Neural crest cell (in vitro differentiated cells): ENCODE measurements at regions not wholly inside any gene's neighbourhood (a gene's known extent, or its start where the extent isn't known, plus 50 kb on each side); places are given as distances from the start of the nearest gene placed in this dataset.

Source experiments
- DNase-seq: peaks from one replicate; pipeline ENCODE4 v3.0.0; 2021; ENCODE audit warnings: low read depth, mixed read lengths, low spot score
- H3K27ac Mint-ChIP-seq: one replicate; pipeline ENCODE4 v1.8.0; 2021; ENCODE audit warnings: mild to moderate bottlenecking, mixed read lengths; ENCODE audit not compliant: unreplicated experiment
- H3K27me3 Mint-ChIP-seq: 2 replicates; pipeline ENCODE4 v1.8.0; 2021; ENCODE audit warnings: low read depth, mild to moderate bottlenecking, mixed read lengths
- H3K36me3 Mint-ChIP-seq: 2 replicates; pipeline ENCODE4 v1.8.0; 2021; ENCODE audit warnings: low read depth, mild to moderate bottlenecking, mixed read lengths
- H3K4me1 Mint-ChIP-seq: 2 replicates; pipeline ENCODE4 v1.8.0; 2021; ENCODE audit warnings: mixed read lengths
- H3K4me3 Mint-ChIP-seq: one replicate; pipeline ENCODE4 v1.8.0; 2021; ENCODE audit warnings: mild to moderate bottlenecking, mixed read lengths
- H3K9me3 Mint-ChIP-seq: 2 replicates; pipeline ENCODE4 v1.8.0; 2021; ENCODE audit warnings: mixed read lengths
- TF ChIP-seq, protein P1 (sequence below): fragments of 200-600 bp; sonication (generic); conservative IDR thresholded peaks from 2 replicates; pipeline ENCODE4 v1.5.0; 2021; ENCODE audit warnings: antibody characterized with exemption, mild to moderate bottlenecking

DNA sequence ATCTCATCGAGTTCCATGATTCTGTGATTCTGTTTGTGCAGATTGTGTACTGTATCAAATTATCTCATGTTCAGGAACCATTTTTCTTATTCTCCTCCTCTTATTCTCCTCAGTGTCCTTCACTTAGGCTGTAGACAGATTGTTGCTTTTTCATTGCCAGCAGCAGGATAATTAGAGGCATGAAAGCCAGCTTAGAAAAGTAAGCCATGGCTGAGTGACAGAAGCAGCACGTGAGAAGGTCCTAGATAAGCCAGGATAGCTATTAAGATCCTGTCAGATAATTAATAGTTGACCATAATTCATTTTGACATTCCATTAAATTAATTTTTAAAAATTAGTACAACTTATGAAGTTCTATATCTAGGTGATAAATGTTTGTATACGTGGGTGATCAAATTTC is 60.8 kb upstream of the PRKACB start:
- Mint-ChIP-seq H3K4me3 (no peak overlapping the region), H3K27ac (no peak overlapping the region), H3K4me1 (peaks cover 13% of the 10 kb centered on the region), H3K27me3 (no peaks in the 10 kb centered on the region), H3K36me3 (peaks cover 7% of the 10 kb centered on the region), H3K9me3 (no peaks in the 10 kb centered on the region)
- DNase-seq: no peak
- TF ChIP-seq, protein P1, sequence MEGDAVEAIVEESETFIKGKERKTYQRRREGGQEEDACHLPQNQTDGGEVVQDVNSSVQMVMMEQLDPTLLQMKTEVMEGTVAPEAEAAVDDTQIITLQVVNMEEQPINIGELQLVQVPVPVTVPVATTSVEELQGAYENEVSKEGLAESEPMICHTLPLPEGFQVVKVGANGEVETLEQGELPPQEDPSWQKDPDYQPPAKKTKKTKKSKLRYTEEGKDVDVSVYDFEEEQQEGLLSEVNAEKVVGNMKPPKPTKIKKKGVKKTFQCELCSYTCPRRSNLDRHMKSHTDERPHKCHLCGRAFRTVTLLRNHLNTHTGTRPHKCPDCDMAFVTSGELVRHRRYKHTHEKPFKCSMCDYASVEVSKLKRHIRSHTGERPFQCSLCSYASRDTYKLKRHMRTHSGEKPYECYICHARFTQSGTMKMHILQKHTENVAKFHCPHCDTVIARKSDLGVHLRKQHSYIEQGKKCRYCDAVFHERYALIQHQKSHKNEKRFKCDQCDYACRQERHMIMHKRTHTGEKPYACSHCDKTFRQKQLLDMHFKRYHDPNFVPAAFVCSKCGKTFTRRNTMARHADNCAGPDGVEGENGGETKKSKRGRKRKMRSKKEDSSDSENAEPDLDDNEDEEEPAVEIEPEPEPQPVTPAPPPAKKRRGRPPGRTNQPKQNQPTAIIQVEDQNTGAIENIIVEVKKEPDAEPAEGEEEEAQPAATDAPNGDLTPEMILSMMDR: no peak

DNA sequence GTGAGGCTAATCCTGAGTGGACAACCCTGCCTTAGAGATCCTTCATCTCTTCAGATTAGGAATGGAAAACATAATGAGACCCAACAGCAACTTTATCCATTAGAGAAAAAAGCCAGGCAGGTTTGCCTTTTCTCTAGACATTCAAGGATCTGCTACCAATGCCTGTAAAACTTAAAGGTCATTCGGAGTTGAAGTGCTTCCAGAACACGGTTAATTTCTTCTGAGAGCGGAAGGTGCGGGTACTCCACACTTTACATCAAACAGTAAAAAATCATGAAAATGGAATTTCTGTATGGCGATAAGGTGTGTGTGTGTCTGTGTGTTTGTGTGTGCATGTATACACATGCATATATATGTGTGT is 65.2 kb upstream of the PRKACB start:
- DNase-seq: no peak
- Mint-ChIP-seq H3K4me1 (peaks cover 30% of the 10 kb centered on the region), H3K36me3 (peaks cover 12% of the 10 kb centered on the region), H3K27me3 (no peaks in the 10 kb centered on the region), H3K27ac (peak overlapping the region; percentile 67), H3K9me3 (no peaks in the 10 kb centered on the region), H3K4me3 (peak overlapping the region; percentile 94)
- TF ChIP-seq, protein P1: no peak

DNA sequence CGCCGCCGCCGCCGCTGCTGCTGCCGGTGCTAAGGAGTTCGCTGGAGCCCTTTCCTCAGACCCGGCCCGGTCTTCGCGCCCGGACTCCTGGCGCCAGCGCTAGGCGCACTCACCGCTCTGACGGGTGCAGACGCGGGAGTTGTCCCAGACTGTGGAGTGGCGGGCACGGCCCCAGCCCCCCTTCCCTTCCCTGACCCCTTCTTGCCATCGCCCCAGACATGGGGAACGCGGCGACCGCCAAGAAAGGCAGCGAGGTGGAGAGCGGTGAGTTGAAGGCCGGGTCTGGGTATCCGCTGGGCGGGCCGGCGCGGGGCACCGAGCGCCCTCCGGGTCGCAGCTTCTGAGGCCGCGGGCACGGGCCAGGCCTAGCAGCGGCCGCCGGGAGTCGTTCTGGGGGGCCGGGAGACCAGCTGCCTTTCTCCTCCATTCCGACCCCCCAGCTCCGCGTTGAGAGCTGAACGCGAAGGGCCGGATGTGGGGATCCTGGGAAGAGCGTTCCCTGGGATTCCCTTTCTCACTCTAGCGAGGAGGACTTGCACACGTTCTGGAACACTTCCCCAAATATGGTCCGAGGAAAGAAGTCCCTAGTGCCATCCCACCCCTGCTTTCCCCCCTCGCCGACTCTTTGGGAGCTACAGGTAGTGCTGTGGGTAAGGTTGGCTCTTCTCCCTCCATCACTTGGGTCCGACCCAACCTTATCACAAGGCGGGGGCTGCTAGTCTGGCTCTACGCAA is 65.8 kb upstream of the PRKACB start:
- peak overlapping the region; percentile 90 for H3K27ac Mint-ChIP-seq
- TF ChIP-seq, protein P1: no peak
- peaks cover 12% of the 10 kb centered on the region for H3K36me3 Mint-ChIP-seq
- no peaks in the 10 kb centered on the region for H3K27me3 Mint-ChIP-seq
- H3K4me1 Mint-ChIP-seq: peaks cover 29% of the 10 kb centered on the region
- H3K4me3 Mint-ChIP-seq: peak overlapping the region; percentile 94
- peaks cover 2% of the 10 kb centered on the region for H3K9me3 Mint-ChIP-seq
- DNase-seq: no peak

DNA sequence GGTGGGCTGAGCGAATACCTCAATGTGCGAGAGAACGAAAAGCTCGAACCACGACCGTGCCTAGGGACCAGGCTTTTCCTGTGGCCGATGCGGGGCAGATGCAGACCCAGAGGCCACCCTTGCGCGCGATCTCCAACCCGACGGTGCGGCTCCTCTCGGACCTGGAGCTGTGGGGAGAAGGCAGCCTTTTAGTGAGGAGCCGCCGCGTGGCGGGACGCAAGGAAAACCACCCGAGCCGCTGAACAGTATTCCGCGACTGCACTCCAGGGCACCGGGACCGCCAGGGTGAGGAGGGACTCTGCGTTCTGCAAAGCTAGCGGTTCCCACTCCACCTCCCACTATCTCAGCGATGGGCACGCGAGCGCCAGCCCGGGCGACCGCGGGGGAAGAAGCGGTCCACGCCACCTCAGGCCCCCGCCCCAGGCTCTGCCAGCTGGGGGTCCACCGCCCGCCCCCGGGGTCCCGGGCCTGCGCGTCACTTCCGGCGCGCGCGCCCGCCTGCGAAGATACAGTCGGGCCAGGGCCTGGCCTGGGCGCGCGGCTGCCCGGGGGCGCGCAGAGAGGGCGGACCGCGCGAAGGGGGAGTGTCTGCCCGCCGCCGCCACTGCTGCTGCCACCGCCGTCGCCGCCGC is 66.5 kb upstream of the PRKACB start:
- Mint-ChIP-seq H3K4me3 (peak overlapping the region; percentile 94), H3K27me3 (no peaks in the 10 kb centered on the region), H3K4me1 (peaks cover 26% of the 10 kb centered on the region), H3K9me3 (peaks cover 4% of the 10 kb centered on the region), H3K27ac (peak overlapping the region; percentile 95), H3K36me3 (peaks cover 16% of the 10 kb centered on the region)
- TF ChIP-seq, protein P1: no peak
- peak; percentile 77 for DNase-seq

DNA sequence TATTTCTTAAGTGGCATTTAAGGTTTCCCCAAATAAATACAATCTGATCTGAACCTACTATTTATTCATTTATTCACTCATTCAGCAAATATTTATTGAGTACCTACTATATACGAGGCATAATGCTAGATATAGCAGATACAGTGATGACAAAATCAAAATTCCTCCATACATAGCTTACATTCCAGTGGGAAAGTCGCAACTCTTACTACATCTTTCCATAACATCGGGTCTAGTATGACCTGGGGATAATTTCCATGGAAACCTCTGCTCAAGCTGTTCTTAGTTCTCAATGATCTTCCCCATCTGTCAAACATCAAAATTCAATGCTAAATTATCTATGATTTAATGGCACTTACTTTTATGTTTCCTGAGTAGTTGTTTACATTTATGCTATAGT is 70.8 kb upstream of the PRKACB start:
- Mint-ChIP-seq H3K27me3 (no peaks in the 10 kb centered on the region), H3K27ac (no peak overlapping the region), H3K9me3 (peaks cover 11% of the 10 kb centered on the region)

More for the DNA sequence above, 70.8 kb upstream of the PRKACB start:
- TF ChIP-seq, protein P1: no peak
- no peak for DNase-seq
- H3K36me3 Mint-ChIP-seq: peaks cover 32% of the 10 kb centered on the region
- no peak overlapping the region for H3K4me3 Mint-ChIP-seq
- peaks cover 17% of the 10 kb centered on the region for H3K4me1 Mint-ChIP-seq
